GM19238 (cell line): ENCODE measurements at regions not wholly inside any gene's neighbourhood (a gene's known extent, or its start where the extent isn't known, plus 50 kb on each side); places are given as distances from the start of the nearest gene placed in this dataset.

Experiments
- DNase-seq: peaks from one replicate; pipeline ENCODE4 v3.0.0; 2011; ENCODE audit warnings: low spot score; ENCODE audit not compliant: insufficient read length

DNA sequence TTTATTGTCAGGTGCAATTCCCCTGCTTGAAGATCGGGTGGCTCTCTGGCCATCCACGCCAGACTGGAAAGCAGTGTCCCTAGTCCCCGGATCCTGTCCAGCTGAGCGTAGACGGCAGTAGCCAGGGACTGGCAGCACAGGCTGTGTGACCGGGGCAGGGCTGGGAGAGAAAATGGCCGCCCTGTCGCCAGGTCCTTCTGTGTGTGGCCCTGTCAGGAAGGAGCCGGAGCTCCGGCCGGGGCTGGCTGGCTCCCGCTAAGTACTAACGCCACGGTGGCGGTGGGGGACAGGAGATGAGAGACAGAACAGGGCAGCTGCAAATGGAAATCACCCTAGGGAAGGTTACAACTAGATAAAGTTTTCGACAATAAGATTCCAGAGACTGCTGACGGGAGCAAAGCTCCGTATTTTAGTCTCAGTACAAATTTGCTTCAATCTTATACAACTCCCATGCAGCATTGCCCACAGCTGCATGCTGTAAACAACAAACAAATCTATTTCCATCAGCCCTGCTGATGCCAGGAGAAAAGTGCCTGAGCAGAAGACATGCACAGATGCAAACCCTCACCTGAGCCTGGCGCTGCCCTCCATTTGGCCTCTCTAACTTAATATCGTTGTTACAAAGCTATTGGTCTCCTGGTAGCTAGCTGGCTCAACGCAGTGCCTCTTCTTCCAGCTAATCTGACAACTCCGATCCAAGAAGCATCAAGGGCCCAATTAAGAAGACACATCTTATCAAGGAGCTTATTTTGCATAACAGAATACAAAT is 253.0 kb downstream of the TSHZ3 start:
- DNase-seq = no peak

DNA sequence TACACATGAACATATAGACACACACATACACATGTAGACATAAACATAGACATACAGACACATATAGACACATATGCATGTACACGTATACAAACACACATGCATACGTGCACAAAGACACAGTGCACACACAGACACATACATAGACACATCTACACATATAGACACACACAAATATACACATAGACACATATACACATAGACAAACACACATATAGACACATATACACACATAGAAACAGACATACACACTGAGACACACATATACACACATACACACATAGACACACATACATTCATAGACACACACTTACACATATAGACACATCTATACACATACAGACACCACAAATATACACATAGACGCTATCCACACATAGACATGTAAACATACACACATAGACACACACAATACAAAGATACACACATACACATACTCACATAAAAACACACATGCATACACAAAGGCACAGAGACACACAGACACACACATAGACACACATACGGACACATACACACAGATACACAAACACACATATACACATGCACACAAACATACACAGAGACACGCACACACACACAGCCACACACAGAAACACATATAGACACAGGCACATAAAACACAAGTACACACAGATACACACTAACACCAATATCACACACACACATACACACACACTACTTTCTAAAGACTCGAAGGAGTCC is 254.0 kb downstream of the TSHZ3 start:
- DNase-seq = no peak

DNA sequence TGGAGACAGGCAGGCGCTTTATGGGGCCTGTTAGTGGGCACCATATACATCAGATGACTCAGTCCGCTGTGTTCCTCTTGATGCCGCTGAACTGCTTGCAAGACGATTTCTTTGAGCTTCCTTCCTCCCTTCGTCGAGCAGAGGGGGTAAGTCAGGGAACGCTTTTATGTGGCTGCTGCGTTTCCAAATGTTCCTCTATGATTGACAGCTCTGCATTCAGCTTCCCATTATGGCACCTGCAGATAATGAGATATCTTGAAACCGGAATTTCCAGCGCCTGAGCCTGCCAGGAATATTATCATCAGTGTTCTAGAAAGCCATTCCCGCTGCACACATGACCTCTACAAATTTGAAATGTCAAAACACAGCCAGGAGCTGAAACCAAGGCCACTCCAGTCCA is 257.0 kb downstream of the TSHZ3 start:
- DNase-seq = no peak

DNA sequence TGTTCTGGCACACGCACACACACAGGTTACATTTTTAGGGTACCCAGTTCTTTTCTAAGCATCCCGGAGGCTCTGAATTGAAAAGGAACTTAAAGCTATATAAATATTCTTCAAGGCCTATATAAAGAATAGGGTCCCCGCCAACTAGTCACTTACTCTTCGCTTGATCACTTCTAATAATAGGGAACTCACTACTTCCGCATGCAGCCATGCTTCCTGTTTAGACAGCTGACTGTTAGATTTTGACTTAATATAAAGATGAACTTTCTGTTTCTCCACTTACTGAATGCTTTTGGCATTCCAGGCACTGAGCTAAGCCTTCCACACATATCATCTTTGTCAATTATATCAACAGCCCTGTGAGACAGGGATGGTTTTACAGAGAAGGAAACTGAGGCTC is 259.6 kb downstream of the TSHZ3 start:
- no peak for DNase-seq

DNA sequence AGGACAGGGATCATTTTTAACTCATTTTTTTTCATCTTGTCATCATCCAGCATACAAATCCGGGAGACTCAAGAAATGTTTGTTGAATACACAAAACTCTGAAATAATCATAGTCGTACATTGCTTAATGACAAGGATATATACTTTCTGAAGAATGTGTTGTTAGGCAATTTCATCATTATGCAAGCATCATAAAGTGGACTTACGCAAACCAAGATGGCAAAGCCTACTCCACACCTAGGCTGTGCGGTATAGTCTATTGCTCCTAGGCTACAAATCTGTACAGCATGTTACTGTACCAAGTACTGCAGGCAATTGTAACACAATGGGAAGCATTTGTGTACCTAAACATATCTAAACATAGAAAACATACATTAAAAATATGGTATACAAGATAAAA is 264.1 kb downstream of the TSHZ3 start:
- DNase-seq = no peak

DNA sequence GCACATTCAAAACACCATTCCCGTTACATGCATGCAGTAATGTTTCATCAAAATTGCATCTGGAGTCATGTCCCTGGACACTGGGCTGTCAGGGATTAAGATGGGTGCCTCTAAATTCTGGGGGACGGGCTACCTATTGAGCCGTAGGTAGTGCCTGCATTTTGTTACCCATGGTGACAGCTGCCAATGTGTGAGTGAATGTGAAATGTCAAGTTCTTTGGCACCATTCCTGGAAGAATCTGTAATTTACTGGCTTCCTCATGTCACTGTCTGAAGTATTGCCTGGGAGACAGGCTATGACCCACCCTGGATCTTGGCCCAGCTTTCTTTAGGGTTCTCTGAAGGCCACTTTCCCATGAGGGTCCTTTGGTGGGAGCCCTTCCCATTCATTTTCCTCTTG is 266.1 kb downstream of the TSHZ3 start:
- DNase-seq = no peak

DNA sequence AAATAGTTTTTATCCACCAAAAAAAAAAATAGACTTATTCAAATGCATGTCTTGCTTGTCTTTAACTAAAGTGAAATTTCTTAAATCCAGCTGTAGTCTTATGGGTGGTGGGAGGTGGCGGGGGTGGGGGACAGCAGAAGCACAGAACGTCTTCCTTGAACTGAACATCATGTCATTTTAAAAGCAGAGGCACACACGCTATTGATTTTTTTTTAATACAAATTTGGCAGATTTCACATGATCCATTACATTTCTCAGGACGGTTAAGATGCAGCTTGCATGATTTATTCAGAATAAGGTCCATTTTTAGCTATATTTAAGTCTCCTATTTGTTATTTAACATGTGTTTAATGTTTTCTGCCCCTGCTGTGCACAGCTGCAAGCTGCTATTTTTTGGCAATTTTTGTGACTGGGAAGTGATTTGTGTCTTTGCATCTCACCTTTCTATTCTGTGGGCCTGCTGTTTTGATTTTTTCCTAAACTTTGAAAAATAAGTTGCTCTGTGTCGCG is 274.0 kb downstream of the TSHZ3 start:
- no peak for DNase-seq

DNA sequence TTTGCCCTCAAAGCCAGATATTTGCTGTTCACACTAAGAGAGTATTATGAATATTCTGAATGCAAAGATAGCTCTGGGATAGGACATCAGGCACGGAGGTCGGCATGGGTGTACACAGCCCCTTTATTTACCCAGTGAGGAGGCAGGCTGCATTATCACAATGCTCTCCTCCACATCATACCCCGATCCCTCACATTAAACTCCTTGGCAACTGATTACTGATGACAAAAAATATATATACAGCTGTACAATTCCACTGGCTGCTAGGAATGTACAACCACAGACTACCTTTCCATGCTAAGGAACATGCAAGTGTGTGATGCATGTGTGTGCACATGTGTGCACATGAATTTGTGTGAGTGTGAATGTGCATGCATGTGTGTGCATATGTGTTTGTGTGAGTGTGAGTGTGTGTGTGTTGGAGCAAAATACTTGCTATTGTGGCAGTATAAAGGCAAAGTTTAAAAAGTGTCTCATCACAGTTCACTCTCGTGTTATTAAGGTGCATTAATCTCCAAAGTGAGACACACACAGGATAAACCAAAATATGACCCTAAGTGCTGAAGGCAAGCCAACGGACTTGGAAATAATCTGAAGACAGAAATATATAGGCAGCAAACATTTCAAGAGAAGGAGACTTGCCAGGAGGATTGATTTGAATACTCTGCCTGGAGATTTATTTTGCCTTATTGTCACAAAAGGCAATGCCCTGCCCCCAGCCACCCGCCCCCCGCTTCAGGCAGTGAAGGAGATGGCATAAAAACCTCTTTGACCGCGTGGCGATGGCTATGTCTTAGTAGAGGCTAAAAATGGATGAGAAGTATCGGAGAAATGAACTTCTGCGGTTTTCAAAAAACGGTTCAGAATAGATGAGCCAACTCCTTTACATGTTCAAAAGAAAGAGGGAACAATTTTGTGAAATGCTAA is 274.8 kb downstream of the TSHZ3 start:
- DNase-seq = no peak

DNA sequence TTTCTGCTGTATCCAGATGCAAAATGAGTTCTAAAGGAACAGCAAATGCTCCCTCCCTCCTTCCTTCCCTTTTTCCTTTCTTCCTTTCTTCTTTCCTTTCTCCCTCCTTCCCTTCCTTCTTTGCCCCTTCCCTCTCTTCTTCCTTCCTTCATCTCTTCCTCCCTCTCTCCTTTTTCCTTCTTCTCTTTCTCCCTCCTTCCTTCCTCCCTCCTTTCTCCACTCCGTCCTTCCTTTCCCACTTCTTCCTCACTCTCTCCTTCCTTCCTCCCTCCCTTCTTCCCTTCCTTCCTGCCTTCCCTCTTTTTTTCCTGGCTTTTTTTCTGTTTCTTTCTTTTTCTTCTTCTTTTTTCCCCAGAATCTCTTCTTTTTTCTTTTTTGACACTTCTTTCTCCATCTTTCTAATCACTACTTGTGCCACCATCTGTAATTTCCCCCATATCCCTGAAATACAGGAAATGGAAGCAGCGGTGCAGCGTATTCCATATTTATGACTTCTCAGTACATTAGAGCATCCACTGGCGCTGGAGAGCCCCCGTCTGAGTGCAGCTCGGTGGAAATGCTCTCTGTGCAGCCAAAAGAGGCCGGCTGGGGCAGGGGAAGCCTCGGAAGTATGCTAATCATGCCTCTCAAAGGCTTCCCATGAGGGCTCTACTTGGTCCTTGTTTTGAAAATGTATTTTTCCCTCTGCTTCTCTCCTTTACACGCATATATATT is 275.6 kb downstream of the TSHZ3 start:
- no peak for DNase-seq

DNA sequence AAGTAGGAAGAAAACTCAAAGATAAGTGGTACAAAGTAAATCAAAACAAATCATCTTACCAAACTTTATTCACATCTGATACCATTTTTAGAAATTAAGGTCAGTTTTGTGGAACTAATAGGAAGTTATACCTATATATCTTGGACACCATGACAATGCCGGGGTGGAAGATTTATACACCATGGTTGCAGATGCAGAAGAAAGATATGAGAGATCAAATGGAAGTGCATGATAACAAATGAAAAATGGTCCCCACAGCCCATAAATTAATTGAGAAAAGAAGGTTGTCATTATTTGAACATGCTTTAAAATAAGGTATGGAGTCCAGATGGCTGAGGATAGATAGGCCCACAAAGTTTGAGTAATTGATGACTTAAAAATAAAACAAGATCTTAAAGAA is 276.8 kb downstream of the TSHZ3 start:
- no peak for DNase-seq

DNA sequence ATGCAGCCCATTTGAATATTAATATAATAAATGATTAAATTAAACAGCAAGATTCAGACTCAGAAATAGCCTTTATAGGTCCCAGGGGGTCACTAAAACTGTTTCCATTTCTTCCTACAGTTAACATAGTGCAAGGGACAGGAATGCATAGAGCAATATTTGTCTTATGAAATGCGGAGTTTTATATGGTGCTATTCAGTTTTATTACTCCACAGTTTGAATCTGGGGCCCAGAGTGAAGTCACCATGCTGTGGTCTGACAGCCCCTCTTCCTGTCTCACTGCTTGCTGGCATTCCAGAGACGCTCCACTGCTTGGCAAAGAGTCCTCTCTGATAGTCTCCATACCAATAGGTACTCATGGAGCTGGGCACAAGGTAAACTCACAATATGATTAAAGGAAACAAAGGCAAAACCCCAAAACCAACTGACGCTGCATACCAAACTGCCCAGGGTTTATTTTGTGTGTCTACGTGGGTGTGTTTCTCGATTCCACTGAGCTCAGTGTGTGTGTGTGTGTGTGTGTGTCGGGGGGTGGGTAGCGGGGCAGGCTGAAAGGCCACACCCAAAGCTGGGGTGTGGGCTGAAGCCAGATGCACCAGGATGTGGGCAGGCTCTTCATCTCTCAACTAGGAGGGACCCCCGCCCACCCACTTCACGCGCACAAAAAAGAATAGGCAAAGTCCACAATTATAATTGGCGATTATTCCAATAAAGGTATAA is 277.9 kb downstream of the TSHZ3 start:
- no peak for DNase-seq

DNA sequence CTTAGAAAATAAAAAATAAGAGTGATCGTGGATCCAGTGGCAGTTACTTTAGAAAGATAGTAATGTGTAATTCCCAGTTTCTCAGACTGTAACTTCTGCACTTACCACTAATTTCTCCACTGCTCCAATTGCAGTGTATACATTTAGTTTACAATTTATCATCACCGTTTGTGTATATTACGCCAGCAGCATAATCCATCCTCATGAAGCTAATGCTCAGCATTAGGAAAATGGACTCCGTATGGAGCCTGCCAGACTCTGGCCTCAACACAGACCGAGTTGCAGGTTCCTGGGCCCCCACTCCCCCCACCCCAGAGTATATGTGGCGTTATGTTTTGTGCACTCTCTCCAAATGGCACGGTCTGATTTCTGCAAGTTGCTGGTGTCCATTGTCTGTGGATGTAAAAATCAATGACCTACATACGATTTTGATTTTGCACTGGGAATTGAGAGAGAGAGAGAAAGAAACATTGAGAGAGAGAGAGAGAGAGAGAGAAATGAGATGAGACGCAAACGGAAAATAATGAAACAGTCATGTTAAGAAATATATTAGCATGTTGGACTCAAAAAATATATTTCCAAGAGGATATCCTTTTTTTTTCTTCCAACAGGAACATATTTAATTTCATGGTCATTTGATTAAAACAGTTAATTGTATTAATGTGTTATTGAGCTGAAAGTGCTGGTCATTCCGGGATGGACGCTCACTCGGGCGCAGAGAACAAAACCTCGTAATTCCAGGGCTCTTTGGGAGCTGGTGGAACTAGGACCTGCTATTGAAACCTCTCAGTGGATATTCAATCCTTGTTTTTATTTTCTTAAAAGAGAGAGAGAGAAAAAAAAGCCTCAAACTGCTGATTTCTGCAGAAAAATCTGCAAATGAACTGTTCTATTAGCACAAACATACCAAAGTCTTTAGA is 278.8 kb downstream of the TSHZ3 start:
- no peak for DNase-seq

DNA sequence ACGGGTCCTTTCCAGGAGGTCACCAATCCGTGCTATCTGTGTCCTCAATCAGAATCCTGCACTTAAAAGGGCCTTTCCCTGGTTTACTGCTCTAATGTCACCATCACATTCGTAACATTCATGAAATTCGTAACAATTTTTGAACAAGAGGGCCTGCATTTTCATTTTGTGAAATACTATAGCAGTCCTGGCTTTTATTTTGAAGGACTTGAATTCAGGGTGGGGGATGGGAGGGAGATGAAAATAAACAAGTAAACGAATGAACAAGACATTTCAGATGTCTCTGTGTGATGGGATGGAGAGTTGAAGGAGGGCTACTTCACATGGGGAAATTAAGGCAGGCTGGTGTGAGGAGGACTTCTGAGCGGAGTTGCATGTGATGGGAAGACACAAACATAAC is 281.0 kb downstream of the TSHZ3 start:
- no peak for DNase-seq

DNA sequence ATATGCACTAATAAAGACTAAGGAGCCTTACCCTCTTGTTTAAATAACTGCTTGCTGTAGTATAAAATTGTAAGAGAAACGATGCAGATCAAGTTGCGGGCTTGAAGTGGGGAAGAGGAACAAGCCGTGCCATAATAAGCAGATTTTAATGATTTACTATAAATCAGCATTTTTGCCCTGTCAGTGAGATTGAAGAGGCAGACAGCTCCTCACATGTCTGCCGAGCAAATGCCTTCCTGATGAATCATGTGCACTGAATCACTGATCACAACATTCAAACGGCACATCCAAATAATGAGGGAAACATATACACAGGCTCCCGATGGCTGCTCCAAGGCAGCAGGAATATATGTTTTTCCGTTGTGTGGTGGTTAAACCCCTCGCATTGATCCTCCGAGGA is 282.9 kb downstream of the TSHZ3 start:
- DNase-seq = no peak

DNA sequence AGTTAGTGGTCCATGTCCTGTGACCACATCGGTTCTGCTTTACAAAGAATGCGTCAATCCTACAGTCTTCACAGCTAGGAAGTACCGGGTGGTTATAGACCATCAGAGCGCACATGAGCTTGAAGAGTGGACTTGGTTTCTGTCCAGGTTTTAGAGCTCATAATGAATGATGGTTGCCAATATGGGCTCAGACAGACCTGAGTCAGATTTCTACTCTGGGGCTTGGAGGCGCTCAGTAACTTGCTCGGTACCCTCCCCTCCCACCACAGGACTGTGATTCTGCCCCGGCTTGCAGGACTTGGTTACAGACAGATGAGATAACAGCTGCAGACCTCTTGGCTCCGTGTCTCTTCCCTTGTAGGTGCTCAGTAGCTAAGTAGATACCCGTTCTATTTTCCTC is 284.7 kb downstream of the TSHZ3 start:
- DNase-seq = no peak

DNA sequence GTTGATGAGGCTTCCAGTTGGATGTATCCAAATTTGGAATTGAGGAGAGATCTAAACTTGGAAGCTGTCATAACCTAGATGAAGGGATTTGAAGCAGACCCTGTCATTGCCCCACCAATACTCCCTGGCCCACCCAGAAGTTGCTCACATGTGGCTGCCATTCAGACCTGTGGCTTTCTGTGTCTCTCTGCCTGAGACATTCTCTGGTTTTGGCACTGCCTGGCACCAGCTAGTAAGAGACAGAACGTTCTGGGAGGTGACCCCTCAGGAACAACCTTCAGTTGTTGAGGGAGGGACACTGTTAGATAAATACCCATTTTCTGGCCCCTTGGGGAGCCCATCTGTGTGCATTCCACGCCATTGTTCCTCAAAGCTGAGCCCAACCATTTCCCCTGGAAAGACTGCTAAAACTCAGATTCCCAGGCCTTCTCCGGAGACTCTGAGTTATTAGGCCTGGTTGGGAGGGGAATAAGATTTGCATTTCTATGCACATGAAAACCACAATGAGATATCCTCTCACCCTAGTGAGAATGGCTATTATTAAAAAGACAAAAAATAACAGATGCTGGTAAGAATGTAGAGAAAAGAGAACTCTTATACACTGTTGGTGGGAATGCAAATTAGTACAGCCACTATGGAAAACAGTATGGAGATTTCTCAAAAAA is 290.4 kb downstream of the TSHZ3 start:
- no peak for DNase-seq

DNA sequence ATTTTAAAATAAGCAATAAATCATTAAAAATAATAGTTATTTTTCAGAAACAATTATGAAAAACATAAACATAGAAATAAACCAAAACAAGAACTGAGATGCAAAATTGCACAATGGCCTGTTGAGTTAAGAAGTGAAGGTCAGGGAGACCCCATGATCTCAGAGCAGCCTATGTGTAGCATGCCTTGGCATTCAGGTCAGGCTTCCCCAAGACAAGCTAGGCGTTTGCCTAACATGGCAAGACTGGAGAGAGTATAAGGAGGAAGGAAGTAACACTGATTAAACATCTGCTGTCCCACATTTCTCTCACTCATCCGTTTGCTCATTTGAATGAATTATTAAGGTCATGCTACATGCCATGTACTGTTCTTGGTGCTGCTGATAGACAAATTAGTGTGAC is 291.8 kb downstream of the TSHZ3 start:
- DNase-seq = no peak

DNA sequence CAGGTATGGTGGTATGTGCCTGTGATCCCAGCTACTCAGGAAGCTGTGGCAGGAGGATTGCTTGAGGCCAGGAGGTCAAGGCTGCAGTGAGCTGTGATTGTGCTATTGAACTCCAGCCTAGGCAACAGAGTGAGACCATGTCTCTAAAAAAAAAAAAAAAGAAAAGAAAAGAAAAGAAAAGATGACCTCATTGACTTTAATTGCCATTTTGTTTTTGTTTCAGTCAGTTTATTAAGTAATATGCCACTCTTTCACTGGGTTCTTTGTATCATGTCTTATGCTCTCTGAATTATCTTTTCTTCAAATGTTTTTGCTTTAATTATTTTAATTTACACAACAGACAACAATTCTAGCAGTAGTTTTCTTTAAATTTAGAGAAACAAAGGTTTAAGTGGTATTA is 293.8 kb downstream of the TSHZ3 start:
- DNase-seq = no peak

DNA sequence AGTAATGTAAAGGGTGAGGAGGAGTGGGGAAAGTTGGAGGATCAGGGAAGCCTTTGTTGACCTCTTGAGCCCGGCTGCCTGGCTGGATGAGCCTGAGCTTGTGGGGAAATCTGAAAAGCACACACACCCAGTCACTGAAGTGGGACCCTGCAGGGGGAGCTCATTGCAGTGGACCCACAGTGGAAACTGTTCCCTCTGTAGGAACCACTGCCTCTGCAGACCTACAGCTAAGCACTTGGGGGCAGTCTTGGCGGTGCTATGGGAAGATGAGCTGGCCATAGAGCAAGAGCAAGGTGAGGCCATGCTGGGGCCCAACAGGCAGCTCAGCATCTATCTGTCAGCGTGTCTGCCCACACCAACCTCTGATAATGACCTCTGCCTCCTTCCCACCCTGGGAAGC is 294.8 kb downstream of the TSHZ3 start:
- DNase-seq = no peak
